ENCODE measurements at regions not wholly inside any gene's neighbourhood (a gene's known extent, or its start where the extent isn't known, plus 50 kb on each side); places are given as distances from the start of the nearest gene placed in this dataset.

GRCh38 chr10:121667948-121668313 is 69.7 kb upstream of the FGFR2 start:
- TF ChIP-seq CTCF (IDR thresholded peaks at IDR 0.05): no peak
- no peak for TF ChIP-seq POLR2A (IDR thresholded peaks at IDR 0.05)

All from uterus (tissue), 2 donors.